GM12878 (cell line): ENCODE measurements at regions not wholly inside any gene's neighbourhood (a gene's known extent, or its start where the extent isn't known, plus 50 kb on each side); places are given as distances from the start of the nearest gene placed in this dataset.
A peak's percentile ranks its signal among the peaks of the same experiment; 100 is the strongest.

ENCODE experiments used
- CEBPB ChIP-seq, 2 experiments: fragments of 150-350 bp in 1 of 2; IDR thresholded peaks; 2 replicates each; pipeline ENCODE4 v1.6.1; 2012 to 2014; ENCODE audit warnings: low read depth in 2 of 2, low read length in 2 of 2, borderline replicate concordance in 1 of 2, inconsistent platforms in 1 of 2
- CHD1 ChIP-seq: IDR thresholded peaks from 2 replicates; pipeline ENCODE4 v1.6.1; 2012; ENCODE audit warnings: low read depth, low read length, improper control_type of control experiment
- EZH2 ChIP-seq: IDR thresholded peaks from 2 replicates; pipeline ENCODE4 v1.6.1; 2012; ENCODE audit warnings: low read depth, mild to moderate bottlenecking, control low read depth, inconsistent platforms, low read length, borderline replicate concordance; ENCODE audit not compliant: control insufficient read depth
- JUND ChIP-seq: IDR thresholded peaks from 2 replicates; pipeline ENCODE4 v1.6.1; 2012; ENCODE audit warnings: low read depth, mild to moderate bottlenecking, low read length, improper control_type of control experiment, moderate library complexity
- POLR2A ChIP-seq: IDR thresholded peaks from 2 replicates; pipeline ENCODE4 v1.6.1; 2011; ENCODE audit warnings: low read depth, mild to moderate bottlenecking, low read length
- RAD21 ChIP-seq: IDR thresholded peaks from 2 replicates; pipeline ENCODE4 v1.6.1; 2011; ENCODE audit warnings: mild to moderate bottlenecking, low read depth, low read length, moderate library complexity; ENCODE audit not compliant: insufficient read depth
- SMARCA5 ChIP-seq: fragments of 450-650 bp; IDR thresholded peaks from 2 replicates; pipeline ENCODE4 v1.6.1; 2017; ENCODE audit warnings: mild to moderate bottlenecking
- SMC3 ChIP-seq: IDR thresholded peaks from 2 replicates; pipeline ENCODE4 v1.6.1; 2011; ENCODE audit warnings: low read length, improper control_type of control experiment, borderline replicate concordance
- USF2 ChIP-seq: IDR thresholded peaks from 2 replicates; pipeline ENCODE4 v1.6.1; 2011; ENCODE audit warnings: low read depth, low read length, improper control_type of control experiment, borderline replicate concordance
- ZSCAN29 ChIP-seq: fragments of 450-650 bp; IDR thresholded peaks from 2 replicates; pipeline ENCODE4 v1.6.1; 2017; ENCODE audit warnings: mild to moderate bottlenecking, moderate library complexity
- TF ChIP-seq, protein P1 (sequence below), 3 experiments: IDR thresholded peaks in 2 of 3; conservative IDR thresholded peaks in 1 of 3; 2 replicates each; pipeline ENCODE4 v1.5.1; 2011; ENCODE audit warnings: low read depth in 3 of 3, low read length in 3 of 3, mild to moderate bottlenecking in 3 of 3, control low read depth in 2 of 3, moderate library complexity in 2 of 3, inconsistent platforms in 1 of 3, mixed read lengths in 1 of 3; ENCODE audit not compliant: control insufficient read depth in 2 of 3, insufficient read depth in 1 of 3; ENCODE audit errors: extremely low read depth in 1 of 3

GRCh38 chr20:8082025-8082424 lies 50.0 kb upstream of the PLCB1 start:
- TF ChIP-seq SMC3, result no peak
- TF ChIP-seq, protein P1, sequence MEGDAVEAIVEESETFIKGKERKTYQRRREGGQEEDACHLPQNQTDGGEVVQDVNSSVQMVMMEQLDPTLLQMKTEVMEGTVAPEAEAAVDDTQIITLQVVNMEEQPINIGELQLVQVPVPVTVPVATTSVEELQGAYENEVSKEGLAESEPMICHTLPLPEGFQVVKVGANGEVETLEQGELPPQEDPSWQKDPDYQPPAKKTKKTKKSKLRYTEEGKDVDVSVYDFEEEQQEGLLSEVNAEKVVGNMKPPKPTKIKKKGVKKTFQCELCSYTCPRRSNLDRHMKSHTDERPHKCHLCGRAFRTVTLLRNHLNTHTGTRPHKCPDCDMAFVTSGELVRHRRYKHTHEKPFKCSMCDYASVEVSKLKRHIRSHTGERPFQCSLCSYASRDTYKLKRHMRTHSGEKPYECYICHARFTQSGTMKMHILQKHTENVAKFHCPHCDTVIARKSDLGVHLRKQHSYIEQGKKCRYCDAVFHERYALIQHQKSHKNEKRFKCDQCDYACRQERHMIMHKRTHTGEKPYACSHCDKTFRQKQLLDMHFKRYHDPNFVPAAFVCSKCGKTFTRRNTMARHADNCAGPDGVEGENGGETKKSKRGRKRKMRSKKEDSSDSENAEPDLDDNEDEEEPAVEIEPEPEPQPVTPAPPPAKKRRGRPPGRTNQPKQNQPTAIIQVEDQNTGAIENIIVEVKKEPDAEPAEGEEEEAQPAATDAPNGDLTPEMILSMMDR (IDR thresholded peaks at IDR 0.05 in 2 of 3, conservative IDR thresholded peaks at IDR 0.05 in 1 of 3; ENCODE audit: control insufficient read depth in 2 of 3, extremely low read depth in 1 of 3, insufficient read depth in 1 of 3, low read depth in 3 of 3, low read length in 3 of 3), result peak; percentile 8 to 39 (median 27); a peak in 4 of 6 replicates
- no peak for TF ChIP-seq RAD21
- TF ChIP-seq ZSCAN29, result no peak
- TF ChIP-seq USF2, result no peak
- TF ChIP-seq EZH2, result no peak
- TF ChIP-seq CHD1, result no peak
- TF ChIP-seq POLR2A, result no peak
- no peak for TF ChIP-seq SMARCA5
- no peak for TF ChIP-seq JUND
- TF ChIP-seq CEBPB (IDR thresholded peaks at IDR 0.05; ENCODE audit: borderline replicate concordance in 1 of 2, low read depth in 2 of 2, low read length in 2 of 2), result no peak
